Liver (tissue), 8 donors: ENCODE measurements at regions not wholly inside any gene's neighbourhood (a gene's known extent, or its start where the extent isn't known, plus 50 kb on each side); places are given as distances from the start of the nearest gene placed in this dataset.

Experiments
- DNase-seq: peaks from one replicate; pipeline ENCODE4 v3.0.0-alpha.2; 2017; ENCODE audit warnings: low spot score
- H3K27ac ChIP-seq, 2 donors: one replicate each; pipeline ENCODE4 v1.7.0; 2013; ENCODE audit warnings: inconsistent platforms in 2 of 2, low read length in 2 of 2, control low read depth in 1 of 2, low read depth in 1 of 2, mild to moderate bottlenecking in 1 of 2
- H3K27me3 ChIP-seq, 4 donors: one replicate each; pipeline versions ENCODE4 v1.6.1 to v1.7.0; 2013; ENCODE audit warnings: low read length in 3 of 4, inconsistent platforms in 1 of 4, mild to moderate bottlenecking in 1 of 4, moderate library complexity in 1 of 4; ENCODE audit not compliant: control insufficient read depth in 4 of 4, insufficient read depth in 4 of 4
- H3K36me3 ChIP-seq, 4 donors: one replicate each; pipeline versions ENCODE4 v1.6.1 to v1.7.0; 2013; ENCODE audit warnings: low read length in 3 of 4, mild to moderate bottlenecking in 3 of 4, low read depth in 1 of 4, moderate library complexity in 1 of 4; ENCODE audit not compliant: control insufficient read depth in 4 of 4, insufficient read depth in 3 of 4
- H3K4me1 ChIP-seq, 4 donors: one replicate each; pipeline versions ENCODE4 v1.6.1 to v1.7.0; 2013; ENCODE audit warnings: low read length in 3 of 4, mild to moderate bottlenecking in 3 of 4, moderate library complexity in 1 of 4; ENCODE audit not compliant: control insufficient read depth in 4 of 4, insufficient read depth in 4 of 4
- H3K4me3 ChIP-seq, 3 donors: one replicate each; pipeline versions ENCODE4 v1.6.1 to v1.7.0; 2013; ENCODE audit warnings: low read length in 3 of 3, control low read depth in 1 of 3, low read depth in 1 of 3, mild to moderate bottlenecking in 1 of 3
- H3K9ac ChIP-seq, 2 donors: one replicate each; pipeline ENCODE4 v1.7.0; 2013; ENCODE audit warnings: low read length in 2 of 2, mild to moderate bottlenecking in 2 of 2, moderate library complexity in 2 of 2, control low read depth in 1 of 2, low read depth in 1 of 2
- H3K9me3 ChIP-seq, 4 donors: one replicate each; pipeline versions ENCODE4 v1.6.1 to v1.7.0; 2013; ENCODE audit warnings: low read length in 3 of 4; ENCODE audit not compliant: control insufficient read depth in 4 of 4
- EGR1 ChIP-seq, 2 donors: IDR thresholded peaks; 2 replicates each; pipeline ENCODE4 v1.6.1; 2016 to 2018; ENCODE audit warnings: antibody characterized with exemption in 2 of 2, low read depth in 2 of 2
- FOXA1 ChIP-seq: IDR thresholded peaks from 2 replicates; pipeline ENCODE4 v1.6.1; 2016; ENCODE audit warnings: antibody characterized with exemption
- FOXA2 ChIP-seq: IDR thresholded peaks from 2 replicates; pipeline ENCODE4 v1.6.1; 2016; ENCODE audit warnings: antibody characterized with exemption
- GABPA ChIP-seq, 2 donors: IDR thresholded peaks in 1 of 2; conservative IDR thresholded peaks in 1 of 2; 2 replicates each; pipeline ENCODE4 v1.6.1; 2016; ENCODE audit warnings: antibody characterized with exemption in 2 of 2, mild to moderate bottlenecking in 1 of 2, moderate library complexity in 1 of 2
- HNF4A ChIP-seq, 2 donors: conservative IDR thresholded peaks; 2 replicates each; pipeline ENCODE4 v1.6.1; 2016; ENCODE audit warnings: antibody characterized with exemption in 2 of 2, mild to moderate bottlenecking in 2 of 2
- HNF4G ChIP-seq: IDR thresholded peaks from 2 replicates; pipeline ENCODE4 v1.6.1; 2016; ENCODE audit warnings: antibody characterized with exemption
- JUND ChIP-seq, 2 donors: IDR thresholded peaks; 2 replicates each; pipeline ENCODE4 v1.6.1; 2016; ENCODE audit warnings: antibody characterized with exemption in 2 of 2
- NR2F2 ChIP-seq: IDR thresholded peaks from 2 replicates; pipeline ENCODE4 v1.6.1; 2016; ENCODE audit warnings: antibody characterized with exemption
- RAD21 ChIP-seq, 2 donors: IDR thresholded peaks; 2 replicates each; pipeline ENCODE4 v1.6.1; 2016; ENCODE audit warnings: antibody characterized with exemption in 2 of 2, mild to moderate bottlenecking in 2 of 2
- REST ChIP-seq: IDR thresholded peaks from 2 replicates; pipeline ENCODE4 v1.6.1; 2016; ENCODE audit warnings: antibody characterized with exemption, mild to moderate bottlenecking
- RXRA ChIP-seq, 2 donors: IDR thresholded peaks; 2 replicates each; pipeline ENCODE4 v1.6.1; 2017 to 2018; ENCODE audit warnings: antibody characterized with exemption in 2 of 2, mild to moderate bottlenecking in 1 of 2
- SP1 ChIP-seq: IDR thresholded peaks from 2 replicates; pipeline ENCODE4 v1.6.1; 2018; ENCODE audit warnings: antibody characterized with exemption, mild to moderate bottlenecking
- TAF1 ChIP-seq: conservative IDR thresholded peaks from 2 replicates; pipeline ENCODE4 v1.6.1; 2016; ENCODE audit warnings: antibody characterized with exemption, mild to moderate bottlenecking
- YY1 ChIP-seq: IDR thresholded peaks from 2 replicates; pipeline ENCODE4 v1.6.1; 2016; ENCODE audit warnings: antibody characterized with exemption, mild to moderate bottlenecking
- ZBTB33 ChIP-seq: IDR thresholded peaks from 2 replicates; pipeline ENCODE4 v1.6.1; 2016; ENCODE audit warnings: antibody characterized with exemption
- WGBS: extraction: QIAGEN DNeasy Blood & Tissue Kit; methylation state at CpG from one replicate; pipeline ENCODE4 v1.1.7; 2013; 5-methylcytosine and 5-hydroxymethylcytosine counted together
- TF ChIP-seq, protein P1 (sequence below): fragments of 150-350 bp; IDR thresholded peaks from 2 replicates; pipeline ENCODE4 v1.5.1; 2017; ENCODE audit warnings: improper control_type of control experiment, low read depth, low read length; ENCODE audit not compliant: missing input control
- TF ChIP-seq, protein P2 (sequence below): IDR thresholded peaks from 2 replicates; pipeline ENCODE4 v1.6.1; 2016; ENCODE audit warnings: antibody characterized with exemption
- TF ChIP-seq, protein P3 (sequence below): IDR thresholded peaks from 2 replicates; pipeline ENCODE4 v1.6.1; 2016; ENCODE audit warnings: antibody characterized with exemption
- donor health status: healthy.
- donor health status: healthy.
- donor health status: healthy.
- donor health status: healthy.
- donor health status: healthy.

- Histone ChIP-seq H3K9ac (no peak overlapping the region), H3K9me3 (no peaks in the 10 kb centered on the region), H3K27me3 (no peaks in the 10 kb centered on the region), H3K27ac (no peak overlapping the region), H3K4me1 (no peaks in the 10 kb centered on the region), H3K4me3 (no peak overlapping the region), H3K36me3 (no peaks in the 10 kb centered on the region)
- 79% methylated on average over 6 of the region's 6 CpGs for WGBS
- no peak for TF ChIP-seq JUND (IDR thresholded peaks at IDR 0.05)
- no peak for TF ChIP-seq RXRA (IDR thresholded peaks at IDR 0.05)
- no peak for TF ChIP-seq TAF1
- TF ChIP-seq FOXA2, result no peak
- TF ChIP-seq, protein P1, sequence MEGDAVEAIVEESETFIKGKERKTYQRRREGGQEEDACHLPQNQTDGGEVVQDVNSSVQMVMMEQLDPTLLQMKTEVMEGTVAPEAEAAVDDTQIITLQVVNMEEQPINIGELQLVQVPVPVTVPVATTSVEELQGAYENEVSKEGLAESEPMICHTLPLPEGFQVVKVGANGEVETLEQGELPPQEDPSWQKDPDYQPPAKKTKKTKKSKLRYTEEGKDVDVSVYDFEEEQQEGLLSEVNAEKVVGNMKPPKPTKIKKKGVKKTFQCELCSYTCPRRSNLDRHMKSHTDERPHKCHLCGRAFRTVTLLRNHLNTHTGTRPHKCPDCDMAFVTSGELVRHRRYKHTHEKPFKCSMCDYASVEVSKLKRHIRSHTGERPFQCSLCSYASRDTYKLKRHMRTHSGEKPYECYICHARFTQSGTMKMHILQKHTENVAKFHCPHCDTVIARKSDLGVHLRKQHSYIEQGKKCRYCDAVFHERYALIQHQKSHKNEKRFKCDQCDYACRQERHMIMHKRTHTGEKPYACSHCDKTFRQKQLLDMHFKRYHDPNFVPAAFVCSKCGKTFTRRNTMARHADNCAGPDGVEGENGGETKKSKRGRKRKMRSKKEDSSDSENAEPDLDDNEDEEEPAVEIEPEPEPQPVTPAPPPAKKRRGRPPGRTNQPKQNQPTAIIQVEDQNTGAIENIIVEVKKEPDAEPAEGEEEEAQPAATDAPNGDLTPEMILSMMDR, result no peak
- TF ChIP-seq REST, result no peak
- TF ChIP-seq, protein P2, sequence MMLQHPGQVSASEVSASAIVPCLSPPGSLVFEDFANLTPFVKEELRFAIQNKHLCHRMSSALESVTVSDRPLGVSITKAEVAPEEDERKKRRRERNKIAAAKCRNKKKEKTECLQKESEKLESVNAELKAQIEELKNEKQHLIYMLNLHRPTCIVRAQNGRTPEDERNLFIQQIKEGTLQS, result no peak
- TF ChIP-seq FOXA1, result no peak
- TF ChIP-seq, protein P3, sequence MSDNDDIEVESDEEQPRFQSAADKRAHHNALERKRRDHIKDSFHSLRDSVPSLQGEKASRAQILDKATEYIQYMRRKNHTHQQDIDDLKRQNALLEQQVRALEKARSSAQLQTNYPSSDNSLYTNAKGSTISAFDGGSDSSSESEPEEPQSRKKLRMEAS, result no peak
- TF ChIP-seq HNF4A (conservative IDR thresholded peaks at IDR 0.05), result no peak
- TF ChIP-seq NR2F2, result no peak
- no peak for TF ChIP-seq RAD21 (IDR thresholded peaks at IDR 0.05)
- no peak for TF ChIP-seq SP1
- TF ChIP-seq GABPA (IDR thresholded peaks at IDR 0.05 in 1 of 2, conservative IDR thresholded peaks at IDR 0.05 in 1 of 2), result no peak
- TF ChIP-seq HNF4G, result no peak
- TF ChIP-seq YY1, result no peak
- no peak for TF ChIP-seq ZBTB33
- TF ChIP-seq EGR1 (IDR thresholded peaks at IDR 0.05; ENCODE audit: low read depth in 2 of 2), result no peak
- DNase-seq, result no peak
These were observed 596.1 kb downstream of the VRK1 start for GRCh38 chr14:97393244-97393643.
